T-cell (primary cell): ENCODE measurements at regions not wholly inside any gene's neighbourhood (a gene's known extent, or its start where the extent isn't known, plus 50 kb on each side); places are given as distances from the start of the nearest gene placed in this dataset.

Experiments used
- ATAC-seq, 4 experiments: fragments of 200-7000 bp in 3 of 4; fragments of 150-1000 bp in 1 of 4; cut with Tn5 transposase; replicated peaks in 1 of 4; 1 replicate in 3 of 4; 2 replicates in 1 of 4; pipeline ENCODE4 v1.10.0; 2021; ENCODE audit warnings: moderate library complexity in 3 of 4, mild to moderate bottlenecking in 2 of 4, moderate number of reproducible peaks in 1 of 4
- CTCF ChIA-PET, 2 donors: fragments of 300-600 bp; sonication (Branson Sonifier 250); formaldehyde crosslinking; loops; one replicate each; lab custom pipeline; 2022; ENCODE audit warnings: antibody characterized with exemption in 2 of 2; lab: Charles Lee
- POLR2A ChIA-PET, 2 donors: fragments of 300-600 bp; sonication (Branson Sonifier 250); formaldehyde crosslinking; loops; one replicate each; lab custom pipeline; 2022; ENCODE audit warnings: antibody characterized with exemption in 2 of 2; lab: Charles Lee
- DNase-seq, 35 experiments: peaks; one replicate each; pipeline versions ENCODE4 v3.0.0 to v3.0.0-alpha.2; 2013 to 2023
- H3K27ac ChIP-seq: one replicate; pipeline ENCODE4 v1.5.1; 2013; ENCODE audit warnings: low read length
- H3K27me3 ChIP-seq, 2 experiments: replicated peaks in 1 of 2; 1 replicate in 1 of 2; 2 replicates in 1 of 2; pipeline versions ENCODE4 v1.6.1 to v1.7.0; 2013; ENCODE audit warnings: low read length in 1 of 2, mixed read lengths in 1 of 2; ENCODE audit not compliant: control insufficient read depth in 2 of 2, insufficient read depth in 2 of 2; ENCODE audit errors: extremely low read depth in 1 of 2
- H3K36me3 ChIP-seq, 2 donors: 1 replicate in 1 of 2; 2 replicates in 1 of 2; pipeline versions ENCODE4 v1.6.1 to v1.7.0; 2013; ENCODE audit warnings: low read length in 1 of 2; ENCODE audit not compliant: control insufficient read depth in 2 of 2, insufficient read depth in 1 of 2; ENCODE audit errors: extremely low read depth in 1 of 2
- H3K4me1 ChIP-seq, 2 experiments: 1 replicate in 1 of 2; 2 replicates in 1 of 2; pipeline versions ENCODE4 v1.6.1 to v1.7.0; 2013; ENCODE audit warnings: low read length in 2 of 2, mixed read lengths in 1 of 2; ENCODE audit not compliant: insufficient read depth in 2 of 2, control insufficient read depth in 1 of 2; ENCODE audit errors: extremely low read depth in 1 of 2
- H3K4me3 ChIP-seq, 2 donors: 1 replicate in 1 of 2; 2 replicates in 1 of 2; pipeline versions ENCODE4 v1.5.1 to v1.7.0; 2013; ENCODE audit warnings: mild to moderate bottlenecking in 2 of 2, low read length in 1 of 2, moderate library complexity in 1 of 2; ENCODE audit not compliant: control insufficient read depth in 1 of 2; ENCODE audit errors: extremely low read depth in 1 of 2
- H3K9me3 ChIP-seq: 2 replicates; pipeline ENCODE4 v1.7.0; 2013
- H3K27ac Mint-ChIP-seq, 2 donors: one replicate each; pipeline ENCODE4 v1.8.0; 2020 to 2021; ENCODE audit warnings: mild to moderate bottlenecking in 2 of 2, mixed read lengths in 2 of 2
- H3K27me3 Mint-ChIP-seq, 2 donors: one replicate each; pipeline ENCODE4 v1.8.0; 2021 to 2022; ENCODE audit warnings: mixed read lengths in 2 of 2
- H3K36me3 Mint-ChIP-seq: one replicate; pipeline ENCODE4 v1.8.0; 2021; ENCODE audit warnings: mixed read lengths
- H3K4me1 Mint-ChIP-seq, 3 donors: one replicate each; pipeline ENCODE4 v1.8.0; 2020 to 2022; ENCODE audit warnings: mixed read lengths in 3 of 3, mild to moderate bottlenecking in 1 of 3
- H3K4me3 Mint-ChIP-seq, 3 donors: one replicate each; pipeline ENCODE4 v1.8.0; 2020 to 2022; ENCODE audit warnings: mild to moderate bottlenecking in 3 of 3, mixed read lengths in 3 of 3, moderate library complexity in 3 of 3
- H3K9me3 Mint-ChIP-seq, 3 donors: one replicate each; pipeline ENCODE4 v1.8.0; 2020 to 2022; ENCODE audit warnings: mixed read lengths in 3 of 3
- WGBS: methylation state at CpG from one replicate; pipeline ENCODE4 v1.1.5; 2013; ENCODE audit warnings: missing lambda C conversion rate; ENCODE audit not compliant: insufficient coverage; 5-methylcytosine and 5-hydroxymethylcytosine counted together

DNA sequence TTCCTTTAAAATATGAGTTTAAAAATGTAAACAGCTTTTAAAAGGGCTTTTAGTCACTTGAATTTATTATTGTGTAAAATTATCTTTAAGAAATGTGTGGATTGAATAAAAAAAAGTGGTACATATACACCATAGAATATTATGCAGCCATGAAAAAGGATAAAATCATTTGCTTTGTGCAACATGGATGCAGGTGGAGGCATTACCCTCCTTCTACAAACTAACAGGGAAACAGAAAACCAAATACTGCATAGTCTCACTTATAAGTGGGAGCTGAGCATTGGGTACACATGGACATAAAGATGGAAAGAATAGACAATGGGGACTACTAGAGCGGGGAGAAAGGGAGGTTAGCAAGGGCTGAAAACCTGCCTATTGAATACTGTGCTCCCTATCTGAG lies 999.3 kb downstream of the SLITRK5 start:
- H3K27me3 Mint-ChIP-seq, result no peaks in the 10 kb centered on the region
- H3K4me3 Mint-ChIP-seq, result no peak overlapping the region
- no peak overlapping the region for H3K27ac ChIP-seq
- H3K9me3 ChIP-seq, result no peaks in the 10 kb centered on the region
- DNase-seq, result no peak
- peaks cover 0 to 18% (median 12%) of the 10 kb centered on the region in 3 donors for H3K9me3 Mint-ChIP-seq
- ATAC-seq, result no peak
- ChIA-PET POLR2A (interaction anchor here in 1 of 2 donors (0.7 kb wide), 1 partner anchor 8 kb away, joined by 3 read pairs; no protein-coding TSS in a partner anchor), CTCF (no interaction called here)
- no peaks in the 10 kb centered on the region for H3K27me3 ChIP-seq
- no peak overlapping the region for H3K4me3 ChIP-seq
- H3K27ac Mint-ChIP-seq, result no peak overlapping the region
- peaks cover 0 to 2% (median 0%) of the 10 kb centered on the region in 3 donors for H3K4me1 Mint-ChIP-seq
- WGBS, result no CpG with 5 or more reads among the region's 1 CpG
- H3K36me3 Mint-ChIP-seq, result no peaks in the 10 kb centered on the region
- H3K36me3 ChIP-seq, result no peaks in the 10 kb centered on the region
- H3K4me1 ChIP-seq, result no peaks in the 10 kb centered on the region

DNA sequence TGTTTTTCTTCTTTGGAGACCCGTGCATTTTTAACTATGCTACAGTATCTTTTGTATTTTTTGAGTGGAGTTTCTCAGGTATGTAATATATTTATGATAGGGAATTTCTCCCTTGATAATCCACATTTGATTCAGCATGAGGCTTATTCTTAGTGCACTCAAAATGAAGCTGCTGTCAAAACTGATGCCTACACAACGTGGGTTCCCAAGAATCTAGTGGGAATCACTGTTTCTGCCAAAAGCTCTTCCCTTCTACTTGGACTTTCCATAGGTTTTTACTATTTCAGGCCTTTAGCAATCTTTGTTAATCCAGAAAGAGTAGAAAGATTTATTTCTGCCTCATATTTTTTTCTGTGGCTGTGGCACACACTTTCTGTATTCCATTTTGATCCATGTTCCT lies 1003.7 kb downstream of the SLITRK5 start:
- WGBS, result 80% methylated on average over 1 of the region's 2 CpGs
- Mint-ChIP-seq H3K27ac (no peak overlapping the region), H3K9me3 (peaks cover 0 to 8% (median 5%) of the 10 kb centered on the region in 3 donors), H3K27me3 (no peaks in the 10 kb centered on the region), H3K4me3 (no peak overlapping the region), H3K36me3 (no peaks in the 10 kb centered on the region), H3K4me1 (peaks cover 0 to 5% (median 0%) of the 10 kb centered on the region in 3 donors)
- POLR2A ChIA-PET, result no interaction called here
- Histone ChIP-seq H3K9me3 (no peaks in the 10 kb centered on the region), H3K36me3 (no peaks in the 10 kb centered on the region), H3K4me3 (no peak overlapping the region), H3K4me1 (no peaks in the 10 kb centered on the region), H3K27ac (no peak overlapping the region), H3K27me3 (no peaks in the 10 kb centered on the region)
- no peak for DNase-seq
- no peak for ATAC-seq
- CTCF ChIA-PET, result no interaction called here

DNA sequence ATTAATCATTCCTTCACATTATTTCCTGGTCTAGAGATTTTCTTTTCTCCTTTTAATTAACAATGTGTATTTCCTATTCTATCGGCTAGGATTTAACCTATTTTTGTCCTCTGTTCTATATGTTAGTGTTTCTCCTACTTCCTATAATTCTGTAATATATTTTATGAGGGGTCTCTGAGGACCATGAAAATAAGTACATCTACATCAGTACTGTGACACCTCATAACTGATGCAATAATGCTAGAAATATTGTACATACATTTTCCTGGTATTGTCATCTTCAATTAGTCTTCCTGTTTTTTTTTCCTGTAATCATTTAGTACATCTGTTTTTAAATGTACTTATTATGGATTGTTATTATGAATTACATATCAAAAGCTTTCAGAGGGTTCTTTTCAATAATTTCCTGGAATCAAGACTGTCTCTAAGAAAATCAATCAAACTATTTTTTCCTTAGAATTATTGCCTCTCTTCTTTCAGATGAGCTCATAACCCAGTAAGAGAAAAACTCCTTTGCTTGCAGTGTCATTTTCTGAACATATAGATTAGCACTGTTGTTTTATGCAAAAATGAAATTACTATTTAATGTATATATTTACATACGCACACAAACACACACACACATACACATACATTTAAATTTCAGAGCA lies 1004.3 kb downstream of the SLITRK5 start:
- CTCF ChIA-PET, result no interaction called here
- Mint-ChIP-seq H3K27ac (no peak overlapping the region), H3K36me3 (no peaks in the 10 kb centered on the region), H3K4me3 (no peak overlapping the region), H3K4me1 (peaks cover 0 to 5% (median 0%) of the 10 kb centered on the region in 3 donors), H3K9me3 (peaks cover 0 to 11% (median 8%) of the 10 kb centered on the region in 3 donors), H3K27me3 (no peaks in the 10 kb centered on the region)
- Histone ChIP-seq H3K36me3 (no peaks in the 10 kb centered on the region), H3K27ac (no peak overlapping the region), H3K27me3 (no peaks in the 10 kb centered on the region), H3K4me3 (no peak overlapping the region), H3K9me3 (no peaks in the 10 kb centered on the region), H3K4me1 (no peaks in the 10 kb centered on the region)
- no CpG with 5 or more reads among the region's 2 CpGs for WGBS
- ATAC-seq (no peak), DNase-seq (no peak)
- POLR2A ChIA-PET, result interaction anchor here in 1 of 2 donors (0.5 kb wide), 1 partner anchor 63 kb away, joined by 4 read pairs; no protein-coding TSS in a partner anchor

DNA sequence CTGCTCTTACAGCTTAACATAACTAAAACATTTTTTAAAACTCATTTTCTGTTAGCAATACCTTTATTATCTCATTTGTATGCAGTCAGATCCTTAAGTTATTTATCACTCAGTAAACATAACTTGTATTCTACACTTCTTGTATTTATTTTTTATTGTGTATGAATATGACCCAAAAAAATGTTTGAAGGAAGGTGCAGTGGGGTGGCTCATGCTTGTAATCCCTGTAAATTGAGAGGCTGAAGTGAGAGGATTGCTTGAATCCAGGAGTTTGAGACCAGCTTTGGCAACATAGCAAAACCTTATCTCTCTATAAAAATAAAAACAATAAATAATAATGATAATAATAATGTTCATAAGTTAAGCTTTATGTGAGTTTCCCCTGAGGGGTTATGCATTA lies 1004.8 kb downstream of the SLITRK5 start:
- H3K36me3 Mint-ChIP-seq, result no peaks in the 10 kb centered on the region
- H3K4me1 Mint-ChIP-seq, result peaks cover 0 to 5% (median 0%) of the 10 kb centered on the region in 3 donors
- ChIA-PET CTCF (no interaction called here), POLR2A (no interaction called here)
- peaks cover 0 to 11% (median 8%) of the 10 kb centered on the region in 3 donors for H3K9me3 Mint-ChIP-seq
- ATAC-seq, result no peak
- no peaks in the 10 kb centered on the region for H3K27me3 Mint-ChIP-seq
- Histone ChIP-seq H3K9me3 (no peaks in the 10 kb centered on the region), H3K27ac (no peak overlapping the region), H3K4me1 (no peaks in the 10 kb centered on the region), H3K27me3 (no peaks in the 10 kb centered on the region), H3K36me3 (no peaks in the 10 kb centered on the region), H3K4me3 (no peak overlapping the region)
- no peak overlapping the region for H3K4me3 Mint-ChIP-seq
- no peak overlapping the region for H3K27ac Mint-ChIP-seq
- DNase-seq, result no peak

DNA sequence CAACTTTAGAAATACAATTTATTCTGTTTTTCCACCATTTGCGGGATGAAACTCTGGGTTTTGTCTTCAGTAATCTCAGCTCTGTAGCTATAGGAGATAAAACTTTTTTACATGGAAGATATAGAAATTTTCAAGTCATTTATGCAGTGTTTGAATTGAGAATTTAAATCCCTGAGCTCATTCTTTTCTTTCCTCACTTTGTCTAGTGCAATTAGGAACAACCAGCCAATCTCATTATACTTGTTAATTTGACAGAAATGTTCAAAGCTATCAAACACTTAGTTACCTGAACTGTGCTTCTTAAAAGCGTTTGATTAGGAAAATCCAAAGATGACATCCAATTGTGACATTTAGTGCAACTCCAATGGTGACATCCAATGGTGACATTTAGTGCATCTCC lies 1014.3 kb downstream of the SLITRK5 start:
- Histone ChIP-seq H3K4me3 (no peak overlapping the region), H3K36me3 (no peaks in the 10 kb centered on the region), H3K9me3 (no peaks in the 10 kb centered on the region), H3K4me1 (no peaks in the 10 kb centered on the region), H3K27me3 (no peaks in the 10 kb centered on the region), H3K27ac (no peak overlapping the region)
- H3K4me1 Mint-ChIP-seq, result no peaks in the 10 kb centered on the region
- DNase-seq (no peak), ATAC-seq (no peak)
- no peaks in the 10 kb centered on the region for H3K27me3 Mint-ChIP-seq
- ChIA-PET POLR2A (interaction anchor here in 1 of 2 donors (0.5 kb wide), 1 partner anchor 1906 kb away, joined by 18 read pairs; no protein-coding TSS in a partner anchor), CTCF (no interaction called here)
- no peak overlapping the region for H3K4me3 Mint-ChIP-seq
- 80% methylated on average over 1 of the region's 2 CpGs for WGBS
- no peaks in the 10 kb centered on the region for H3K36me3 Mint-ChIP-seq
- no peak overlapping the region for H3K27ac Mint-ChIP-seq
- peaks cover 0 to under 1% (median 0%) of the 10 kb centered on the region in 3 donors for H3K9me3 Mint-ChIP-seq

DNA sequence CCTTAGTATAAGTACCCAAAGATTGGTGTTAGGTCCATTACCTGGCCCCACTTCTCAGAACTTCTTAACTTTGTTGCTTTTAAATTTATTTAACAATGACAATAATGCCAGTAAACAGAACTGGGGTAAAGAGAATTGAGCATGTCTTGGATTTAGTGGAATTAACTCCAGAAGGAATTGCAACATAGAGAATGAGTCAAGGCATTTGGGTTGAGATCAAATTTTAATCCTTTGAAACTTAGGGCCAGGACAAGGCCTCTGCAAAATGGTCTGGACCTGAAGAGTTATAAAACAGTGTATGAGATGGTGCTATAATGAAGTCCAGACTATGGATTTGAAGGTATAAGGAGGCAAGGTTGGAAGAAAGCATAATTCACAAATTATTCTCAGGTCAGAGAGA lies 1030.4 kb downstream of the SLITRK5 start:
- CTCF ChIA-PET, result no interaction called here
- no peak overlapping the region for H3K4me3 Mint-ChIP-seq
- H3K9me3 Mint-ChIP-seq, result peaks cover 0 to 10% (median 2%) of the 10 kb centered on the region in 3 donors

More for the DNA sequence above, 1030.4 kb downstream of the SLITRK5 start:
- Mint-ChIP-seq H3K27ac (no peak overlapping the region), H3K4me1 (peaks cover 0 to 5% (median 0%) of the 10 kb centered on the region in 3 donors), H3K27me3 (no peaks in the 10 kb centered on the region), H3K36me3 (no peaks in the 10 kb centered on the region)
- no peaks in the 10 kb centered on the region for H3K9me3 ChIP-seq
- no peaks in the 10 kb centered on the region for H3K4me1 ChIP-seq
- ATAC-seq (no peak), DNase-seq (no peak)
- POLR2A ChIA-PET, result no interaction called here
- no peak overlapping the region for H3K27ac ChIP-seq
- no peak overlapping the region for H3K4me3 ChIP-seq
- H3K27me3 ChIP-seq, result no peaks in the 10 kb centered on the region
- H3K36me3 ChIP-seq, result no peaks in the 10 kb centered on the region
